T-helper 9 cell (primary cell): ENCODE measurements at regions not wholly inside any gene's neighbourhood (a gene's known extent, or its start where the extent isn't known, plus 50 kb on each side); places are given as distances from the start of the nearest gene placed in this dataset.
"Not testable (repeated sequence)": the region's sequence is repeated elsewhere in the genome, so short reads cannot be mapped to it uniquely, and the experiment has no call there.

Source experiments
- DNase-seq: peaks from one replicate; pipeline ENCODE4 v3.0.0-alpha.2; 2020

DNA sequence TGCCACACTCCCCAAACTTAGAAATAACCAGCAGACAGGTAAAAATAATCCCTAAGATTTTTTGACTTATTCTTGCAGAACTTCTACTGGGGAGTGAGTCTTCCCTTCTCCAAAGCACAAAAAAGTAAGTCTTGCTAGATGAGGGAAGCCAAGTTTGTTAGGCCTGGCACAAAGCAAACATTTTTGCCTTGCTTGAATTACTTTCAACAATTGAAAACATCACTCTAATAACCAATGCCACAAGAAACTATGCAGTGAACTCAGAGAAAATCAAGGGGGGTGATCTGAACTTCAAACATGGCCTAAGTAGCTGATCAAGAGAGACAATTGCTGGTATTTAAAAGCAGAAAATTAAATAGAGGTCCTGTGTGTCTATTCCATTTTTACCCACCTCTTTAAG is 123.6 kb upstream of the SLC1A3 start:
- DNase-seq: no peak

- DNase-seq: no peak
Observed at GRCh38 chr5:36489505-36489904, 116.9 kb upstream of the SLC1A3 start.

DNA sequence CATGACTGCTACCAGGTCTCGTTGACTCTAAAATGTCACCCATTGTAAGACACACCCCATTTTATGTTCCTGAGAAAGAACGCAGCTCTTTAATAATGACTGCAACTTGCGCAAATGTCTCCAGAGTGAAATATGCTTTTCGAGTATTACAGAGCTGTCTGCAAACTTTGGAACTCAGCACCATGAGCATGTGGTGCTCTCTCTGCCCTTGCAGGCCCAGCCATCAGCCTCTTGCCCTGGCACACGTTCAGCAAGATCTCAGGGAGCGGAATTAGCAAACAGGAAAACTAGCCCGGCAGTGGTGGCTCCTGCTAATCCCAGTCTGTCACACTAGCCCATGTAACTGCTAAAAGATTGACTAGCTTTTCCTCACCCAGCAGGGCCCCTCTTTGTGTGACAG is 114.5 kb upstream of the SLC1A3 start:
- no peak for DNase-seq

DNA sequence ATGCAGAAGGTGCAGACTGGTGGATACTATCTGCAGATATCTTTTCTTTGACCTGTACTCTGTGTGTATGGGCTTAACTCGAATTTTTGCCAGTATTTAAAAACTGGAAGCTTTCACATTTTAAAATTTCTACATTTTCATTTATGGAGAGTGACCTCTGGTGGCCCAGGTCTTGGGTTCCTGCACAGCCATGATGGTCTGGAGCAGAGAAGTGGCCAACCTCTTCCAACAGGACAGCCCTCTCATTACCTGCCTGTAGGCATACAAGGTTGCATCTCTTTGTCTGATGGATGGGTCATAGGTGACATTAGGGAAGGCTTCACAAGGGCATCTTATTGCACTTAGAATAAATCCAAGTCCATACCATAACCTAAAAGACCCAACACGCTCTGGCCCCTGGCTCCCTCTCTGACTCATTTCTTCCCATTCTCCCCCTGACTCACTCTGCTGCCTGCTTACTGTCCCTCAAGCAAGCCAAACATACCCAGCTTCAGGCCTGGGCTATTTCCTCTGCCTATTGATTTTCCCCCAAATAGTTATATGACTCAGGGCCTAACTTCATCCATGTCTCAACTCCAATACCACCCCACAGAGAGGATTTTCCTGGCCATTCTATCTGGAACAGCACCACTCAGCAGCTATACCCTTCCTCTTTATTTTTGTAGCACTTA is 113.3 kb upstream of the SLC1A3 start:
- no peak for DNase-seq

DNA sequence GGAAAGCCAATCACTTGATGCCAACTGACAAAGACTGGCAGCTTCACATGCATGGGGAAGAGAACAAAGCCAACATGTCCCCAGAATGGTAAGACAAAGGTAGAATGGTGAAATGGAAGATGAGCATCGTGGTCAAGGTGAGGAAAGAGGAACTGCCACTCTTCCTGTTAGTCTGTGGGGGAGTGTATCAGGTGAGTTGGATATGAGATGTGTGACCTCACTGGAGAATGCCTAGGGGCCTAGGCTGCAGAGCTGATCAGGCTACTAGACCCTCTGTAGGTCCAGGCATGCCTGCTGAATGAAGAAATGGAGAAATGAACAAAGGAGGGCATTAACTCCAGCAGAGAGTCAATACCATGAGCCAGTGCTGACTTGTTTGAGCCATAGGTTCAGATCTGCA is 112.4 kb upstream of the SLC1A3 start:
- DNase-seq: no peak

DNA sequence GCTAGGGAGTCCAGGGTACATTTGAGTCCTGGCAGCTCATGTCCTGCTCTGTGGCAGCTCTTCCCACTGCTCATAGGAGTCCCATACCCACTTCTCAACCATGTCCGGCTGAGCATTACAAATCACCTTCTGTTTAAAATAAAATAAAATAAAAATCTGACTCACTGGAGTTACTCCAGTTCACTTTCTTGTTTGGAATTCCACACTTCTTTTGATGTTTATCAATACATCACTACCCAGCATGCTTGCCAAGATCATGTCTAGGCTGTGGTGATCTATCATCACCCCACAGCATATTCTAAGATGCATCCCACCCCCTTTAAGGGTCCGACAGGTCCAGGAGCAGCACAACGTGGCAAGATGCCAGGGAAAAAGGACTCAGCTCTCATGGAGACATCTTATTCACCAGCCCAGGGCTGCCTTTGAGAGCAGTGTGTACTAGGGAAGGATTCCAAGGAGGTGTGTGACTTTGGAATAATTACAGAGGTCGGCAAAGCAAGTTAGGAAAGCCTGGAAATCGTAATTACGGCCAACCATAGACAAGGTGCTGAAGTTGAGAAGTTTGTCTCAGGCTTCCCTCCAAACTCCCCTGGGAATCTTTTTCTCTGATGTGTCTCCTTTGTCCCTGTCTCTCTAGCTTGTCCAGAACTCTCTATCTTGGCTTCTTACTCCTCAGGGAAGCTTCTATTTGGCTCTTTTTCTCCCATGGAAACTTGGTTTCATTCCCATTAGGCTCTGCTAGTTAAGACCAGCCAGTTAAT is 111.4 kb upstream of the SLC1A3 start:
- DNase-seq: no peak

DNA sequence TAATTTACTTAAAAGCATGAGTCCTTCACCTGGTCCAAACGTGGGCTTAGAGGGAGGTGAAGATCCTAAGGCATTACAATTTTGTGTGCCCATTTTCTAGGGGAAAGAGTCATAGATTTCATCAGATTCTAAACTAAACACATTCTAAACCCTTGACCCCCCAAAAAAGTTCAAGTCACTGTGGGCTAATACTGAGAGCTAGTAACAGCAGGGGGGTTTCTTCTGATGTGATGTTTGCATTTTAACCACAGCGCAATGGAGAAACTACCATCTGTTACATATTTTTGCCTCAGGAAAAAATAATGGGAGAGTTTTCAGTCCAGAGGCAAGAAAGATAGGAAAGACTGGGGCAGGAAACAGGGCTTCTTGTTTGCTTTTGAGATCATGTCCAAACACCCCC is 110.8 kb upstream of the SLC1A3 start:
- no peak for DNase-seq

- DNase-seq: no peak
Observed at GRCh38 chr5:36496471-36496870, 109.9 kb upstream of the SLC1A3 start.

DNA sequence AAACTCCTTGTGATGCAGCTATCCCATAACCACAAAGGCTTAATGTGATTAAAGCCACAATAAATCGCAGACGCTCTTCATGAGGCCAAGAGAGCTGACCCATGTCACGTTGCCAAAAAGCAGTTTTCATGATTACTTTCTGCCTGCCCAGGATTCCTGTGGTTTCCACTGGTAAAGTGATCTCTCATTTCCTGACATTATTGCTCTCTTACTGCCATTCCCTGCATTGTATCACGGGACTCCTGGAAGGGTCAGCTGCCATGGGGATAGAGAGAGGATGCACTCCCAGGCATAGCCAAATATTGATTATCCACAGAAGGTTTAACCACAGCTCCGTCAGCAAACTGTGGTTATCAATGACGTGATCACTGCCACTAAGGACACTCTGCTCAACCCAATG is 103.8 kb upstream of the SLC1A3 start:
- DNase-seq: no peak

GRCh38 chr5:36505021-36505420 is 101.4 kb upstream of the SLC1A3 start:
- DNase-seq: no peak

DNA sequence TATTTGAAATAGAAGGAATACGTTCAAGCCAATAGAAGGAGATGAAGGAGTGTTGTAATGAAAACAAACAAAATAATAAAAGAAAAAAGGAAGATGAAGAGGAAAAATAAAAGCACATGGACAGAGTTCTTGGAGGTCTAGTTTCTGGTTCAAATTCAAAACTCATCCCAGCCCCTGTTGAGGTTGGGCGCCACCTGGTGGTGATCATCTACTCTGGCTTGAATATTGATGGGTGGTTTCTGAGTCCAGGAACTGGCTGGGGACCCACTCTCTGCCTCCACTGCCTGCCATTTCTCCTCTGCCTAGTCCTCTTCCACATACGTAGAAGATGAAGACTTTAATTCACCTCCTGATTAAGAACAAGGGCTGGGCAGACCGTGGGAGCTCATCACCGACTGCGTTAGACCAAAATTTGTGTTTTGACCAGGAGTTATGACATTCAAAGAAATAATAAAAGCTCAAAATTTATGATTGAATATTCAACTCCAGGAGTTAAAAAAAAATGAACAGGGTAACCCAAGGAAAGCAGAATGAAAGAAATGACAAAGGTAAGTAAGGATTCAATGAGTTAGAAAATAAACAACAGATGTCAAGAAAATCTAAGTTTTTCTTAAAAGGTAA is 99.0 kb upstream of the SLC1A3 start:
- peak; percentile 58 for DNase-seq

DNA sequence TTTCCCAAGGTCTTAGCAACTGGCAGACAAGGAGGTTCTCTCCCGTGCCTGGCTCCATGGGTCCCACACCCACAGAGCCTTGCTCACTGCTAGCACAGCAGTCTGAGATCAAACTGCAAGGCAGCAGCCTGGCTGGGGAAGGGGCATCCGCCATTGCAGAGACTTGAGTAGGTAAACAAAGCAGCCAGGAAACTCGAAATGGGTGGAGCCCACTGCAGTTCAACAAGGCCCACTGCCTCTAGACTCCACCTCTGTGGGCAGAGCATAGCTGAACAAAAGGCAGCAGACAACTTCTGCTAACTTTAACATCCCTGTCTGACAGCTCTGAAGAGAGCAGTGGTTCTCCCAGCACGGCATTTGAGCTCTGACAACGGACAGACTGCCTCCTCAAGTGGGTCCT is 98.1 kb upstream of the SLC1A3 start:
- DNase-seq: not testable (repeated sequence)

DNA sequence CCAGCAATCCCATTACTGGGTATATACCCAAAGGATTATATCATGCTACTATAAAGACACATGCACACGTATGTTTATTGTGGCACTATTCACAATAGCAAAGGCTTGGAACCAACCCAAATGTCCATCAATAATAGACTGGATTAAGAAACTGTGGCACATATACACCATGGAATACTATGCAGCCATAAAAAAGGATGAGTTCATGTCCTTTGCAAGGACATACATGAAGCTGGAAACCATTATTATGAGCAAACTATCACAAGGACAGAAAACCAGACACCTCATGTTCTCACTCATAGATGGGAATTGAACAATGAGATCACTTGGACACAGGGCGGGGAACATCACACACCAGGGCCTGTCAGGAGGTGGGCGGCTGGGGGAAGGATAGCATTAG is 92.8 kb upstream of the SLC1A3 start:
- DNase-seq: not testable (repeated sequence)

- DNase-seq: no peak
Observed at GRCh38 chr5:36519881-36520280, 86.5 kb upstream of the SLC1A3 start.

DNA sequence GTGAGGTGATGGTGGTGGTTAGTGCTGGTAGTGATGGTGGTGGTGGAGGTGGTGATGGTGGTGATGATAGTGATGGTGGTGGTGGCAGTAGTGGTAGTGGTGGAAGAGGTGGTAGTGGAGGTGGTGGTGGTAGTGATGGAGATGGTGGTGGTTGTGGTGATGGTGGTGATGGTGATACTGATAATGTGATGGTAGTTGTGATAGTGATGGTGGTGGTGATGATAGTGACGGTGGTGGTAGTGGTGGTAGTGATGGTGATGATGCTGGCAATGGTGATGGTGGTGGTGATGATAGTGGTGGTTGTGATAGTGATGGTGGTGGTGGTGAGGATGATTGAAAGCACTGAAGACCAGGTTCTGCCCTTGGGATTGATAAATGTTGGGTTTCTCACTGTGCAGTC is 85.2 kb upstream of the SLC1A3 start:
- no peak for DNase-seq

GRCh38 chr5:36521838-36522745 is 84.3 kb upstream of the SLC1A3 start:
- no peak for DNase-seq

DNA sequence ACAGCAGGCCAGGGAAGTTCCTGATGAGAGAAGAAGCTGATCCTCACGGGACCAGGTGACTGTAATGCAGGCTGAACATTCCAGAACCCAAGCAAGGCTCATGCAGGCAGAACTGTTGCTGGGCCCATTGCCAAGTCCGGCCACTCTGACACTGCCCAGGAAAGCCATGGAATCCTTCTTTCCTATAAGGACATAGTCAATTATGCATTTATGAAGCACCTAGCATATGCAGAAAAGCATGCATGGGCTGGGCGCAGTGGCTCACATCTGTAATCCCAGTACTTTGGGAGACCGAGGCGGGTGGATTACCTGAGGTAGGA is 83.7 kb upstream of the SLC1A3 start:
- DNase-seq: no peak

DNA sequence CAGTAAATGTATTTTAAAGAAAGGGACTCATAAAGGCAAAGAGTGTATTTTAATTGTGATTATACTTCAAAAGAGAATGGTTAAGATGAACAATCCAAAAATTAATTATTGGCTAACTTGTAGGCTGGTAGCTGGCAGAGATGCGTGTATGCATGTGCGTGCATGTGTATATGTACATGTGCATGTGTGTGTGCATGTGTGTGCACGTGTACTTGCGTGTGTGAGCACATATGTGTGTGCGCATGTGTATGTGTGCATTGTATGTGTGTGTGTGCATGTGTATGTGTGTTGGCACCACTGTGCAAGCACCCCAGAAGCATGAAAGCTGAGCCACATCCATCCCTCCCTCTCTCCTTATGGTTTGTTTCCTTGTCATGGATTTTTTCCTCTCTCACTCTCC is 83.0 kb upstream of the SLC1A3 start:
- no peak for DNase-seq

- no peak for DNase-seq
Observed at GRCh38 chr5:36523926-36524325, 82.5 kb upstream of the SLC1A3 start.

DNA sequence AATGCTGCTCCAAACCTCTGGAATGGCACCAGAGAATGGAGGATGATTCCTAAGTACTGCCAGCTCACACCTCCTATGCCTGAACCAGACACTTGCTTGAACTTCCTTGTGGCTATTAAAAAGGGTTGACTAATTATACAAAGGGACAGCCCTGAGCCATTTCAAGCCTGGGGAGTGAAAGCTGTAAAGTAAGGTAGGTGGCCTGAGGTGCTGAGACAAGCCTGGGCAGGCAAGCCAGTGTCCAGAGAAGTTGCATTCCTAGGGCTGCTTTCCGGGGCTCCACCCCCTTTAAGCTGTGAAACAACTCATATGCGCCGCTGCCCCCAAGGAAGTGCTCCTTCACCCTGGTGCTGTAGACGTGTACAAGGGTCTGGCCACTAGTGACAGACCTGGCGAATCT is 79.9 kb upstream of the SLC1A3 start:
- no peak for DNase-seq

GRCh38 chr5:36528588-36528987 is 77.8 kb upstream of the SLC1A3 start:
- no peak for DNase-seq

- no peak for DNase-seq
Observed at GRCh38 chr5:36529142-36529541, 77.3 kb upstream of the SLC1A3 start.

DNA sequence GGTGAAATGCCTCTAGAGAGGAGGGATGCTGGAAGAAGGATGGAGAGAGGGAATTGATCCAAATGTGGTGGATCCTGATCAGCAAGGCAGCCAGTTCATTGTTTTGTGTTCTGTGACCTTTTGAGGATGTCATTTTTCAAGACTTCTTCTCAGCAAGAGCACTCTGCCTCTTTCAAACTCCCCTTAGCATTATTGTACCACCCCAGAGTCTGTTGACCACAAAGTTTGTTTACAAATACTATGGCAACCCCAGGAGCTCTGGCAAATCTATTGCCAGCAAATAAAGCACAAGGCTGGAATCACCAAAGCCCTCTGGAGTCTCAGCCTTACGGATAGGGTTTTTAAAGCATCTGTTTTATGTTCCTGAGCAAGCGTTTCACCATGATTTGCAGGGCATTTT is 76.2 kb upstream of the SLC1A3 start:
- DNase-seq: no peak
